Stimulated activated CD4-positive, alpha-beta T cell treated with anti-CD3 and anti-CD28 coated beads, Interleukin-12 subunit alpha, Interleukin-12 subunit beta, amount 100 ng/mL, for 4 hours (primary cell): ENCODE measurements at regions not wholly inside any gene's neighbourhood (a gene's known extent, or its start where the extent isn't known, plus 50 kb on each side); places are given as distances from the start of the nearest gene placed in this dataset.

Experiments used
- DNase-seq: peaks from one replicate; pipeline ENCODE4 v3.0.0-alpha.2; 2020

DNA sequence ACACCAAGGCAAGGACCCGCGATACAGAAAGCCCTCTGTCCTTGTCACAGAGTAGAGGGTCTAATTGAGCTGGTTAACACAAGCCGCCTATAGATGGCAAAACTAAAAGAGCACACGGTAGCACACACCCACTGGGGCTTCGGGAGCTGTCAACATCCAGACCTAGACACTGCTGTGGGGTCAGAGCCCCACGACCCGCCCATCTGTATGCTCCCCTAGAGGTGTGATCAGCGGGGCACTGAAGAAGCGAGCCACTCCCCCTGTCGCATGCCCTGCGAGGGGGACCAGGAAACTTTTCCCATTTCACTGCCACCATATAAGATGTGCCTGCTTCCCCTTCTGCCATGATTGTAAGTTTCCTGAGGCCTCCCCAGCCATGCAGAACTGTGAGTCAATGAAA is 1255.8 kb upstream of the CDH8 start:
- no peak for DNase-seq

DNA sequence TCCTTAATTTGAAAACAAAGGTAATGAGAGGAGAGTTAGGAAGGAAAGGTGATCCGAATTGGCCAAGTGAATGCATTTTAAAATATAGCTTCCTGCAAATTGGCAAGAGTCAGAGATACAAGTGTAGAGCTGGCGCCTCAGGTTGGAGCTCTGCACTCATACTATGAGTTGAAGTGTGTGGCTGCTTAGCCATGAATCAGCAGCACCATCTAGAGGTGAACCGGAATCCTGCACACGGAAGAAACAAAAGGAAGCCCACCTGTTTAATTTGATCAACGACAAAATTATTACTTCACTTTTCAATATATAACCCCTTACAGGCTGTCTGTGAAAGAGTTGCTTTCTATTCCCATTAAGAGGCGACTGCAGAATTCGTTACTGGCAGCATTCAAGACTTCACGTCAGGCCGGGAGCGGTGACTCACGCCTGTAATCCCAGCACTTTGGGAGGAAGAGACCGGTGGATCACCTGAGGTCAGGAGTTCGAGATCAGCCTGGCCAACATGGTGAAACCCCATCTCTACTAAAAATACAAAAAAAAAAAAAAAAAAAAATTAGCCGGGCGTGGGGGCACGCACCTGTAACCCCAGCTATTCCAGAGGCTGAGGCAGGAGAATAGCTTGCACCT is 1253.7 kb upstream of the CDH8 start:
- no peak for DNase-seq

DNA sequence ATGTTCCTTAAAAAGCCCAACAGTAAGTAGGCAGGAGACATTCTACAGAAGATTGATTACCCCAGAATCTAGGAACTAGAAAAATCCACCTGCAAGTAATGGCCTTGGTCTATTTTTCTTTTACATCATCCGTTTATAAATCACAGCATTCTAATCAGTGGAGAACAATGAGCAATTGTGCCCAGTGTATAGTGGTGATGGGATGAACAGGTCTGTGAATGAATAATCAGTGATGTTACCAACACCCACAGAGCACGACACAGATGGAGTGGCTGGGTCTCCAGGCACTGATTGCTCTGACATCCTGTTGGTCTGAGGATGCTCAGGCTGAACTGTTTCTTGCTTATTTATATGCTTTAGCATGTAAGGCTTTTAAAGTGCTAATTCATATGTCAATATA is 1251.2 kb upstream of the CDH8 start:
- DNase-seq = no peak

DNA sequence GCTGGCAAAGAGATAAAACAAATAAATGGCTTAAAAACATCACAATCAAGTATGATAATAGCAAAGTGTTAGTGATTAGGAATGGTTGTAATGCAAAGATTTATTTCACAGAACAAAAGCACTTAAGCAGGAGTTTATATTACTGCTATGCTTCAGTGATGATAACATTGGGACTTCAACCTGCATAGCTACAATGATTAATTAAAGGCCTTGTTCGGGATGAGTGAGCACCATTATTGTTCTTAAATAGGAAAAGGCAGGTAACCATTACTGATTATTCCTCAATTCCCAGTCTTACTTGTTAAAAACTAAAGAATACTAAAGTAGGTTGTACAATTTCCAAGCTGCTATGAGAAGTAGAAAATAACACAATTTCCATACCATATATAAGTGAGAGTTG is 1247.5 kb upstream of the CDH8 start:
- no peak for DNase-seq

DNA sequence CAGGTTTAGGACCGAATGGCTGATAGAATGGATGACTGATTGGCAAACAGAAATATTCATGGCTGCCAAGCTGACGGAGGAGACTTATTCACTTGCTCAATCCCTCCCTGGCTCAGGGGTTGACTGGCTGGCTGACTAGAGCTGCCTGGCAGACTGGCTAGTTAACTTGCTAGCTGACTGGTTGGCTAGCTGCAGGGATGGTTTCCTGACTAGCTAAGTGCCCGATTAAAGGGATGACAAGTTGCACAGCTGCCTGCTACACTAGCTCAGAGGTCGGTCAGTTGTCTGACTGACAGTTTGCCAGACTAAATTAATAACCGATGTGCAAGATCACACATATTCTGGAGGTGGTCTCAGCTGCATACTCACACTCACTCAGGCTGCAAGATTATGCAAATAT is 1208.4 kb upstream of the CDH8 start:
- DNase-seq = no peak

DNA sequence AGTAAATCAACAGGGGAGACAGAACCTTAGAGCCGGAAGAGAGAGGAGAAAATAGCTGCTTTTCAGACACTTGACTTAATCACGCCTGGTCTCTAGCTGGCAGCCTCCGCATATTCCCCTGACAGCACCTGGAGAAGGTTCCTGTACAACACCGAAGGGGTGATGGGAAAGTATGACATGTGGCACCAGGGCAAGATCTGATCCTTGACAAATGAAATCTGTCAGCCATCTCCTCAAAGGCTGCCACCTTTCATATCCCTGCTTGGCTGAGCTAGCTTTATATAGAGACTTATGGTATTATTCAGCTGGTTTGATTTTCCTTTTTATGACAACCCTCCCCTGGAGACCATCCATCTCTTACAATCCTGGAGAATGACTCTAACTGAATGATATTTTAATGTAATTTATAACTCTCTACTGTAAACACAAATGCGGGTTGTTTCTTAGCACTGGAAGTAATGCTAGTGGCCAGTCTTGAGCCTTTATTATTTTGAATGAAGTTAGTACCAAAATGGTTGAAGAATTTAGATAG is 1205.3 kb upstream of the CDH8 start:
- no peak for DNase-seq

DNA sequence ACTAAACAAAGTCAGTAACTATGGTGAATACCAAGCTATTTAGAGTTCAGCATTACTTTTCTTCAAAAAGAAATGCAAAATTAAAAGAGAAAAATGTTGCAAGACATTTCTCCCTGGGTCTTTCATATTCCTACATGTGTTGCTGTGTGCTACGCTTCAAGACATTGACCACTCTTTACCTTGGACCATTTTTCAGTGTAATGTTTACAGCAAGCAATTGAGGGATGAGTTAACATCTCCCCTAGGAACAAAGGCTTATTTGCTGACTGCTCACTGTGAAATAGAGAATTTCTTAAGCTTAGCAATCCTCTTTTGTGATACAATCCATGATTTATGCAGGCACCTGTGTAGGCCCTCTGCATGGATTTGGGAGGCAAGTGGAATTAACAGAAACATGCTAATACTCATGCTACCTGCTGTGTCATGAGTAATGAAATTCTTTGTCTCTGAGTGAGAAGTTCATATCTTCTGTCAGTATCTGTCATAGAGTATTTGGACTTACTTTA is 1202.9 kb upstream of the CDH8 start:
- no peak for DNase-seq

DNA sequence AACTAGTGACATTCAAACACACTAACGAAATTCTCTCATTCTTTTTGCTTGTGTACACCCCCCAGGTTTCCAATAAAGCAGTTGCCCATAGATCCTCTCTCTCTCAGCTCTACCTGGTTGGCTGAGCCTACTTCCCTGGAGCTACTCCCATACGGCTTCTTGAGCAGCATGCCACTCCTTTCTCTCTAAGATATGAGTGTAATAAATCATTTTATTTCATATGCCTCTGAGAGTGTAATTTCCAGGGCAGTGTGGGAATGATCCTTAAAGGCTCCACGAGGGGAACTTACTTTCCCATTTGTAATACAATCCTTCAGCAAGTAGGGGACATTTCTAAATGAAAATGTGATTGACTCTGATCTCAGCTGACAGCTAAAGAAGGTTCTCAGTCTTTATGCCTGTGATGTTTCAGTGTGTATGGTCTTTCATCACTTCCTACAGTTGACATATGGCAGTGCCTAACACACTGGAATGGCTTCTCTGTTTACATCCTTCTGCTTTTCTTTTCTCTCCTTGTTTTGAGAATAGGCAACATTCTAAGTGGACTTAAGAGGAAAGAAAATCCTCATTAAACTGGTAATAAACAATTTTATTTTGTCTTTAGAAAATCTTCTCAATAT is 1194.3 kb upstream of the CDH8 start:
- DNase-seq = no peak

DNA sequence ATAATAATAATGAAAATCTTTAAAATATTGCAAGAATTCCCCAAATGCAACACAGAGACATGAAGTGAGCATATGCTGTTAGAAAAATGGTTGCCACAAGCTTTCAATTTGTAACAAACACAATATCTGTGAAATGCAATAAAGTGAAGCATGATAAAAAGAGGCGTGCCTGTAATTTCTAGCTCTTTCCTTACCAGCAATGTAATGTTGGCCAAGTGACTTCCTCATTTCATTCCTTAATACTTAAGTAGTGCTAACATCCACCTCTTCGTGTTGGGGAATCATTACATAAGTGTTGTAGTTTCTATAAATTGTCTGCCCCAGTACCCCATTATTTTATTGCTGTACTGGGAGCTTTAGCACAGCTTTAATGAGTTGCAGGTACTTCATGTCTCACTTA is 1192.0 kb upstream of the CDH8 start:
- DNase-seq = no peak

DNA sequence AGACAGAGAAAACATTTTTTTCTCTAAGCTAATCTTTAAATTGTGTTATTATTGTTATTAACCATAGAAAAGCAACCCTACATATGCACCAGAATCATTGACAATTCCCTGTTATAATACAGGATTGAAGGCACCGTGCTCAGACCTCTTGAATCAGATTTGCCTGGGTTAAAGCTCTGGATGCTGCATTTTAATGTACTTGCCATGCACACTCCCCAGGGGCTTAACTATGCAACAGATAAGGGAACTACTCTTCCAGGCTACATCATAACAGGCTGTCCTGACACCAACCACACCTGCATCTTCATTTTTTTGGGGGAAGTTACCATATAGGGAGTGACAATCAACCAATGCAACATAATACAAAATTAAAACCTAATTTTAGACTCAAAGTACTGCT is 1187.6 kb upstream of the CDH8 start:
- DNase-seq = no peak

DNA sequence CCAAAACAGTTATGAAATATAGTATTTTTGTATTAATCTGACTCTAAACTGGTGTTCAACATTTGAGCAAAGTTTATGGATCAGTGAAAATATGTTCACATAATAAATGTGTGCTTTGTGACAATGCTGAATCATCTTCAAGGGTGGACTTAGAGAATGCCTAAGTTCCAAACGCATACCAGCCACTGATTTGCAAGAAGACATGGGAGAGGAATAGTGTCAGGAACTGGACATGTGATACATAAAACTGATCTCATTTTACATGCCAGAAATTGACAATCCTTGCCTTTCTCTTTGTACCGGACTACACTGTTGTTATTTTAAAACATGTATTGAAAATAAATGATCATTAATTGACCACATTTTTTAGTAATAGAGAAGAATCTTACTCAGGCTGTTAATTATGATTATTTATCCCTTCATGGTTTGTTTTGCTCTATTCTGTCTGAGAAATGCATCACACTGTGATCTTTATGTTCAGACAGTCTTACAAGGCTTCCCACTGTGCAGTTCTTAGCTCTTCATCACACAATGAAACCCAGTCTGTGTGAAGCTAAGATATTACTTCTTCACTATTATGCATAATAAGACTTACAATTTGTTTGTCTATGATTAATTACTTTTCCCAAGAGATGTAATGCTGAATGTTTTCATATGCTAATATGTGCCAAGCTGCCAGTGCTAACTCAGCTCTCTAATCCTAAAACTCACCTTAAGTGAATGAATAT is 1180.6 kb upstream of the CDH8 start:
- no peak for DNase-seq

DNA sequence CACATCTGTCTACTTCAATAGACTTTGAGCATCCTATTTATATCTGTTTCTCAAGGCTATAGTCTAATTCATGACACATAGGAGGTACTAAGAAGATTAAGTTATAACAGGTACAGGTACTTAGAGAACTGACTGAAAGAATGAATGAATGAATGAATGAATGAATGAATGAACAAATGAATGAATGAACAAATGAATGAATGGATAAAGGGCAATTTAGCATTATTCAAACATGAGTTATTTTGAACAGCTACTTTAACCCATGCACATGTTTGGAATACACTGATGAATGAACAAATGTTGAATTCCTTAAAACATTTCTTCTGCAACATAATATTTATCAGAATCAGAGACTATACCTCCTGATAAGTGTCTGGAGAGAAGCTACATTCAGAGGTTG is 1165.6 kb upstream of the CDH8 start:
- no peak for DNase-seq

DNA sequence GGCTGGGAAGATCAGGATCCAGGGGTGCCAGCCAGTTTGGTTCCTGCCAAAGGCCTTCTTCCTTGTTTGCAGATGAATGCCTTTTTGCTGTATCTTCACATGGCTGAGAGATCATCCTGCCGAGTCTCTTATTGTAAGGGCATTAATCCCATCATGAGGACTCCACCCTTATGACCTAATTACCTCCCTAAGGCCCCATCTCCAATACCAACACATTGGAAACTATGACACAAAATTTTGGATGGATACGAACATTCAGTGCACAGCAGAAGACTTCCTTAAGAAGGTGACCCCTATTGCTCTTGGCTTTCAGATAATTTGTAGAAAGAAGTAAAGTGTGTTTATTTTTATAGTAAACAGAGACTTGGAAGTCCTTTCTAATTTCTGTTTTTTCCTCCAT is 1164.7 kb upstream of the CDH8 start:
- no peak for DNase-seq

DNA sequence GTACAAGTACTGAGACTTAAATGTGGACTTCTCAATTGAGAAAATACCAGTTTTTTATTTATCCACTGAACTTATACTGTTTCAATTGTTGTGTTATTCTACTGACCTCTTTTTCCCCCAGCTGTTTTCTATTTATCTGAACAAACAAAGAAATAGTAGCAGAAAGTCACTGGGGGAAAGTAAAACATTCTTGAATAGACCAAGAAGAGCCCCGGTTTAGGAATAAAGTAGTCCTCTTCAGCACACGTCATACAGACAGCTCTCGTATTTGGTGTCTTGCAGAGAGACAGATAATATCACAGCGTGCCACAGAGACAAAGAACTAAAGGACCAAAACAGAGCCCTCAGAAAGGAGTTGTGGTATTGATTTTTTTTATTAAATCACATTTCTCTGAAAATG is 1159.1 kb upstream of the CDH8 start:
- no peak for DNase-seq

DNA sequence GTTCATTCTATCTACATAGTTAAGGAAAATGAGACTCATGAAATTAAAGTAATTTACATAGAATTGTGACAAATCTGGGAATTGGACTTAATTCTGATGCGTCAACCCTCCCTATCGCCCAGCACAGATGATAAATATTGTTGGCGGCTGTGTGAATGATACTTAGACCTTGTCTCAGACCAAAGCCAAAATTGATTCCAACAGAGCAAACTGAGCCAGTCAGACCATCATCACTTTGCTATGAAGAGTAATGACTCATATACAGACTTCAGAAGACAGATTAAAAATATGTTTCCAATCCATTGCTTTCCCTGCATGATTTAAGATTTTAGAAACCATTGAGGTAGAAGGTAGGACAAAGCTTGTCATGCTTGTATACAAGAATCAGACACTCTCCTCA is 1156.7 kb upstream of the CDH8 start:
- no peak for DNase-seq

DNA sequence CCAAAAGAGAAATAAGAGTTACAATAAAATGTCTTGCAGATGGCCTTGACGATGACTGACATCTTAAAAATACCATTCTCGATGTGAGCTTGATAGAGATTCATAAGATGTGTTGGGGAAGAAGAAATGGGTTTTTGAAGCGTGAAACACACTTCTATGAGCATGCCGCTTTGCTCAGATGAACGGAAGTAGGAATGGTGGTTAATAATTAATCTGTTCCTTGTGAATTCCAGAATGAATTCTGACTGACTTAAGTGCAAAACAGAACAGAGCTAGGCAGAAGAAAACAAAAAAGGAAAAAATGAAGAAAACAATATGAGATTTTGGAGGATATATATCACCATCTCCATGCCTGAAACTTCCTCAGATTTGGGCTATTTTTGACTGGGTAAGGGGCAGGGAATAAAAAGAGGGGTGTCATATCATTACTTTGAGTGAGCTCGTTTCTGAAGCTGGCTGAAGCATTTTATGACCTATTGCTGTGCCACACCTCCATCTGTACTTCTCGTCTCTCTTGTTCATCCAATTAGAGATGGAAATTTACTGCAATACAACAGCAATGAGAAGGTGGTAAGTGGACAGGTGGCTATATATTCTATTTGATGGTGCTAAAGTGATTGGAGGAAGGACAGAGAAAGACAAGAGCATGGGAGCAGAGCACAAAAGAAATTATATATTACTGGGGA is 1152.0 kb upstream of the CDH8 start:
- DNase-seq = no peak

DNA sequence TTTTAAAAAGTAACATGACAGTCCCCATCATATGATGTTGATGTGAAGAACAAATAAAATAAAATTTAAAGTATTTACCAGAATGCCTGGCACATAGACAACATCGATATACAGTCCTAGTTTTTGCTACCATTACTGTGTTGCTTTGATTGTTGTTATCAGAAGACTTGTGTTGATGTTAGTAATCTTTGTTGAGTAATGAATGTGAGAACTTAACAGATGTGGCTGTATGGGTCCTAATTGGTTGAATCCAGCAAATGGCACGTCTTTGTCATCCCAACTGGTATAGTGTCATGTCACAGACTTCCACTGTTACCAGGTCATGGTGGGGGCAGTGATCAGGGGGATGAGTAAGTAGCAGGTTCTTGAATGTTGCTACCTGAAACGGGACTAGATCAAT is 1151.4 kb upstream of the CDH8 start:
- DNase-seq = no peak

DNA sequence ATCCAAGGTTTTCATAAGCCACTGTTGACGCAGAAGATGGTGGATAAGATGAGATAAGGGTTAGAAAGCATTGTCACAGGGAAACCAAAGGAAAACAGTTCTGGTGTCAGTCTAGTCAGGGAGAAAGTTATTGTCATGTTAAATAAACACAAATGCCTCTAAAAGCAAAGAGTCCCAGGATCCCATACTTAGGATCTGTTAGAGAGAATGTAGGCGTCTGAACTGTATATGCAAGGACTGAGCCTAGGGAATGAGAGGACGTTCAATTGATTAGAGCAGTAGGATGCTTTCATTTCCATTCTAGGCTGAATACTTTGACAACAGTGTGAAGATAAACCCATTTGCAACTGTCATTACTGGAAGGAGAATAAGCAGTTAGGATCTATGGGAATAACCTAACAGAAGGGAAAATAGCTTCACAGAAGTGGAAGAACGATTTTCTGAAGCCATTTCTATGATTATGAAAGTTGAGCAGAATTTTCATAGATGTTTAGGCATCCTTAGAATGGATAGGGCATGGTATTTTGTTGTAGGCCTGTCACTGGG is 1149.1 kb upstream of the CDH8 start:
- DNase-seq = no peak

DNA sequence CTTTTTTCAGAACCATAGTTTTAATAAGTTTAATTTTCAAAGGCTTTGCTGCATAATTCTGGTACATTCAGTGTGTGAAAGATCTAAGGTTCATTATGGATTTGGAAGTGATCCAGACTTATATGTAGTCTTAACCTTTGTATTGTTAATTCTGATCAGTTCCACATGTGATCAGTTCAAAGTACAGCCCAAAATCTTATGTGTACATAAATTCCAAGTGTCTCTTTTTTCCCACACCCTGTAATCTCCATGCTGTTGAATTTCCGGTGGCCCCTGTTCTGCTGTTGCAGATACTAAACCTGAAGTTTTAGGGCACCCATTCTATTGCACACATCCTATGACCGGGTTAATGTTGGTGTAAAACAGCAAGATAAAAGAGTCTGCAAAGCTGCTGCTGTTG is 1147.5 kb upstream of the CDH8 start:
- DNase-seq = no peak

DNA sequence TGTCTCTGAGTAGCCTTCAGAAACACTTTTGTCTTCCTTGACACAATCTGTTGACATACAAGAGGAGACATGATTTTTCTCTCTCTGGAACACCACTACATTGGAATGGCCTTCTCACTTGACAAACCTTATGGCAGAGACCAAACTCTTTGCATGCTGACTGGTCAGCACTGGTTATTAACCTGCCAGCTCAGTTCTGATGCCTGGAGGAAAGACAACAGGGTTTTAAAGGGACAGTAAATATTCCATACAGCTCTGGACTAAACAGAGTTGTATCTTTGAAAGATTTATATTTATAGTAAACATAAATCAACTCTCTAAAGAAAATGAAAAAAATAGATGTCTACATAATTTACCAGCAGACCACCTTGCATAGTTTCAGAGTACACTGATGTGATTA is 1139.1 kb upstream of the CDH8 start:
- no peak for DNase-seq

DNA sequence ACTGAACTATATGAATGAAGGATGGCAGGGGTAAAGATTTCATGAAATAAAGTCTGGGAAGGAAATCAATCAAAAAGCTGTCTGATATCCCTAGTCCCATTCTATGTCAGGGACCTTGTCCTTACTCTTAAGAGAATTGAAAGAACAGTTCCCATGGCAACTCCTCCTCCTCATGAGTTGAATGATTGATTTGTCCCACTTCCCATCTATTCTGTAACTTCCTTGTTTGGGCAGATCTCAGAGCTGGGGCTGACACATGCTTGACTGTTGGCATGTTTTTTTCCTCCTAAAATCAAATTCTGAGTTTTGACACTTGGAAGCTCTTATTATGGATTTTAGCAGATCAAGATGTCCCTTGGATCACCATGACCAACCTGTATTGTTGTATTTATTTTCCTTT is 1138.6 kb upstream of the CDH8 start:
- DNase-seq = no peak

DNA sequence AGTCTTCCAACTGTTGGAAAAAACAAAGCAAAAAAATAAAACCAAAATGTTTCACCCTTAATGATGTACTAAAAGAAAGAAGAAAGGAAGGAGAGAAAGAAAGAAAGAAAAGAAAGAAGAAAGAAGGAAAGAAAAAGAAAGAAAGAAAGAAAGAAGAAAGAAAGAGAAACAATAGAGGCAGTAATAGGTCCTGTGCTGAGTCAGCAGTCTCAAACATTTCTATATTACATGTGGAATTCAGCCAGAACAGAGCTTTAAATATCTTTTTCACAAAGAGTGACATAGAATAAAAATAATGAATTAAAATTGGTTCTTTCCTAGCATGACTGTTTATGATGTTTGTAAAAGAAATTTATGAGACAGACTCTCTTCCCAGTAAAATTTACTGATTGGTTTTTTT is 1135.3 kb upstream of the CDH8 start:
- no peak for DNase-seq

DNA sequence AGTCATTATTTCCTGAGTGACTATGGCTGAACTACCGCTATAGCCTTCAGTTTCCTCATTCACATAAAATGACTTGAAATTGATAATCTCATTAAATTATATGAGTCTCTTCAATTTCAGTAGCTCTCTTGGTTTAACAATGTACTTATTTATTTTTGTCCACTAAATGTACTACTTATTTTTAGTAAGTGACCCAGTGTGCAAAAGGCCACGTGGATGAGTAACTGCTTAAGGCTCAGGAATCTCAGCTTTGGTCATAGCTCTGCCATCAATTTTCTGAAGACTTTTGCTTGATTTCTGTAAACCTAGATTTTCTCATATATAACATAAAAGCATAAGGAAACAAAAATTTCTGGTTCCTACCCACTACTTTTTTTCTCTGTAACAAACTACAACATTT is 1132.9 kb upstream of the CDH8 start:
- no peak for DNase-seq
